RWPE2 (cell line): ENCODE measurements at regions not wholly inside any gene's neighbourhood (a gene's known extent, or its start where the extent isn't known, plus 50 kb on each side); places are given as distances from the start of the nearest gene placed in this dataset.
A peak's percentile ranks its signal among the peaks of the same experiment; 100 is the strongest.

Source experiments
- ATAC-seq: fragments of 200-7000 bp; cut with Tn5 transposase; 3 replicates; pipeline ENCODE4 v1.9.1; 2021; ENCODE audit warnings: low read depth
- DNase-seq: peaks from one replicate; pipeline ENCODE4 v3.0.0-alpha.2; 2020; ENCODE audit warnings: low spot score
- H3K27ac ChIP-seq: fragments of 450-650 bp; 2 replicates; pipeline ENCODE4 v1.5.1; 2017; ENCODE audit warnings: mild to moderate bottlenecking; ENCODE audit not compliant: poor library complexity, severe bottlenecking
- H3K27me3 ChIP-seq: fragments of 250-450 bp; sonication (Bioruptor Pico); 2 replicates; pipeline ENCODE4 v1.5.1; 2021; ENCODE audit warnings: mild to moderate bottlenecking, moderate library complexity; ENCODE audit not compliant: insufficient read depth, poor library complexity, severe bottlenecking
- H3K36me3 ChIP-seq: fragments of 250-450 bp; sonication (Bioruptor Pico); 2 replicates; pipeline ENCODE4 v1.5.1; 2020; ENCODE audit warnings: low read depth, mild to moderate bottlenecking, moderate library complexity
- H3K4me1 ChIP-seq: fragments of 250-450 bp; sonication (Bioruptor Pico); 2 replicates; pipeline ENCODE4 v1.5.1; 2021; ENCODE audit warnings: mild to moderate bottlenecking, moderate library complexity; ENCODE audit not compliant: insufficient read depth, poor library complexity, severe bottlenecking
- H3K4me3 ChIP-seq: fragments of 250-450 bp; sonication (Bioruptor Pico); 2 replicates; pipeline ENCODE4 v1.5.1; 2021; ENCODE audit warnings: mild to moderate bottlenecking, moderate library complexity; ENCODE audit not compliant: severe bottlenecking
- H3K9me3 ChIP-seq: fragments of 250-450 bp; sonication (Bioruptor Pico); 2 replicates; pipeline ENCODE4 v1.5.1; 2021; ENCODE audit warnings: mild to moderate bottlenecking, moderate library complexity; ENCODE audit not compliant: severe bottlenecking
- TF ChIP-seq, protein P1 (sequence below): fragments of 450-650 bp; IDR thresholded peaks from one replicate; pipeline ENCODE4 v1.5.1; 2017; ENCODE audit warnings: mild to moderate bottlenecking, moderate library complexity; ENCODE audit not compliant: poor library complexity, severe bottlenecking

DNA sequence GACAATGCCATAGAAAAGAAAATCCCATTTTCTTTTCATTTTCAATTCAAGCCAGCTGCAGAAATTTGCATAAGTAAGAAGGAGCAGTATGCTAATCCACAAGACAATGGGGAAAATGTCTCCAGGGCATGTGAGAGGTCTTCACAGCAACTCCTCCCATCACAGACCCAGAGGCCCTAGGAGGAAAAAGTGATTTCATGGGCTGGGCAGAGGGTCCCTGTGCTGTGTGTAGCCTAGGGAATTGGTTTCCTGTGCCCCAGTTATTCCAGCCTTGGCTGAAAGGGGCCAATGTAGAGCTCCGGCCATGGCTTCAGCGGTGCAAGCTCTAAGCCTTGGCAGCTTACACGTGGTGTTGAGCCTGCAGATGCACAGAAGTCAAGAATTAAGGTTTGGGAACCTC is 211.4 kb downstream of the CCDC59 start:
- H3K36me3 ChIP-seq, result no peaks in the 10 kb centered on the region
- DNase-seq (no peak), ATAC-seq (no peak)
- no peaks in the 10 kb centered on the region for H3K4me1 ChIP-seq
- TF ChIP-seq, protein P1, sequence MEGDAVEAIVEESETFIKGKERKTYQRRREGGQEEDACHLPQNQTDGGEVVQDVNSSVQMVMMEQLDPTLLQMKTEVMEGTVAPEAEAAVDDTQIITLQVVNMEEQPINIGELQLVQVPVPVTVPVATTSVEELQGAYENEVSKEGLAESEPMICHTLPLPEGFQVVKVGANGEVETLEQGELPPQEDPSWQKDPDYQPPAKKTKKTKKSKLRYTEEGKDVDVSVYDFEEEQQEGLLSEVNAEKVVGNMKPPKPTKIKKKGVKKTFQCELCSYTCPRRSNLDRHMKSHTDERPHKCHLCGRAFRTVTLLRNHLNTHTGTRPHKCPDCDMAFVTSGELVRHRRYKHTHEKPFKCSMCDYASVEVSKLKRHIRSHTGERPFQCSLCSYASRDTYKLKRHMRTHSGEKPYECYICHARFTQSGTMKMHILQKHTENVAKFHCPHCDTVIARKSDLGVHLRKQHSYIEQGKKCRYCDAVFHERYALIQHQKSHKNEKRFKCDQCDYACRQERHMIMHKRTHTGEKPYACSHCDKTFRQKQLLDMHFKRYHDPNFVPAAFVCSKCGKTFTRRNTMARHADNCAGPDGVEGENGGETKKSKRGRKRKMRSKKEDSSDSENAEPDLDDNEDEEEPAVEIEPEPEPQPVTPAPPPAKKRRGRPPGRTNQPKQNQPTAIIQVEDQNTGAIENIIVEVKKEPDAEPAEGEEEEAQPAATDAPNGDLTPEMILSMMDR, result no peak
- no peaks in the 10 kb centered on the region for H3K27me3 ChIP-seq
- no peaks in the 10 kb centered on the region for H3K9me3 ChIP-seq
- no peak overlapping the region for H3K4me3 ChIP-seq
- no peak overlapping the region for H3K27ac ChIP-seq

DNA sequence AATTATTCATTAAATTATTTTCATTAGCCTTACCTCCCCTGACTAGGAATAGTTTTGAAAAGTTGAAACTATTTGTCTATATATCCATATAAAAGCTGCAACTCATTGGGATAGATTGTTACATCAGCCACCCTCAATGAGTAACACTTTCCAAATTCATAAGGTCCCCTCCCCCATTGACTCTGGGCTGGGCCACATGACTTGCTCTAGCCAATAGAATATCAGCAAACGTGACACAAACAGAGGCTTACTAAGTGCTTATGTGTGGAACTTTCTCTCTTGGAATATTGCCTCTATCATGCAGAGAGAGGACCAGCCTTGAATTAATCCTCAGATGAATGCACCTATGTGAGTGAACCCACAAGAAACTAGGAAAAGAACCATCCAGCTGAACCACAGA is 213.7 kb downstream of the CCDC59 start:
- ATAC-seq (no peak), DNase-seq (no peak)
- H3K9me3 ChIP-seq, result no peaks in the 10 kb centered on the region
- TF ChIP-seq, protein P1, result no peak
- H3K36me3 ChIP-seq, result no peaks in the 10 kb centered on the region
- H3K27me3 ChIP-seq, result no peaks in the 10 kb centered on the region
- H3K27ac ChIP-seq, result no peak overlapping the region
- H3K4me3 ChIP-seq, result no peak overlapping the region
- H3K4me1 ChIP-seq, result no peaks in the 10 kb centered on the region

DNA sequence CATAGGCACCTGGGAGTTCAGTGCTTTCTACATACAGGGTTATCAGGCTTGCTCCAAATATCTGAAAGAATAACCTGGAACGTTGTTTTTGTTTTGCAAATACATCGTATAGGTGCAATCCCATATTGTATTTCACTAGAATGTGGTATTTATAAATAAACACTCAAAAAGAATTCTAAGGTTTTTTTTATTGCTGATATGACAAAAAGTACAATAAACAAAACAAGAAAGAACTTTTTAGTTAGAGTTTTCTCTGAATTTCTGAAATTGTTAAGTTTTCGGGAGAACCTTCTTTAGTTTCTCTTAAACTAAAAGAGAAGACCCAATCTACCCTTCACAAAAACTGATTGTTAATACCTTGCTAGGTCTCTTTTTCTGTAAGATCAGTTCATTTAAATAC is 225.8 kb downstream of the CCDC59 start:
- Histone ChIP-seq H3K36me3 (no peaks in the 10 kb centered on the region), H3K27ac (no peak overlapping the region), H3K27me3 (no peaks in the 10 kb centered on the region), H3K4me1 (no peaks in the 10 kb centered on the region), H3K4me3 (no peak overlapping the region), H3K9me3 (no peaks in the 10 kb centered on the region)
- no peak for ATAC-seq
- no peak for DNase-seq
- TF ChIP-seq, protein P1, result no peak

DNA sequence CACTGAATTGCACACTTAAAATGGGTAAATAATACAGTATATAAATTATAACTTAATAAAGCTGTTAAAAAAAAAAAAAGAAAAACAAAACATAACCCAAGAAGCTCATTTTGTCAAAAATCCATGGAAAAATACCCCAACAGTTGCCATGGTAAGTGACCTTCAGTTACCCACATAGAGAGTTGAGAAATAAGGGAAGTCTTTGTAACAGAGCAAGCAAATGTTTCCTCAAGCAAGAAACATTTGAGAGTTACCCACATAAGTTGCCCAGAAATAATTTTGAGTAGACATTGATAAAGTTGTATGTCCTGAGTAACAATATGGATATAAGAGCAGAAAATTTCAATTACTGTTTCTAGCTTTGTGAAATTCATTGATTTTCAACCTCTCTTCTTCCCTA is 227.4 kb downstream of the CCDC59 start:
- no peak overlapping the region for H3K4me3 ChIP-seq
- H3K9me3 ChIP-seq, result no peaks in the 10 kb centered on the region
- H3K4me1 ChIP-seq, result no peaks in the 10 kb centered on the region
- no peaks in the 10 kb centered on the region for H3K36me3 ChIP-seq
- DNase-seq, result no peak
- ATAC-seq, result no peak
- no peak overlapping the region for H3K27ac ChIP-seq
- H3K27me3 ChIP-seq, result no peaks in the 10 kb centered on the region
- TF ChIP-seq, protein P1, result no peak

DNA sequence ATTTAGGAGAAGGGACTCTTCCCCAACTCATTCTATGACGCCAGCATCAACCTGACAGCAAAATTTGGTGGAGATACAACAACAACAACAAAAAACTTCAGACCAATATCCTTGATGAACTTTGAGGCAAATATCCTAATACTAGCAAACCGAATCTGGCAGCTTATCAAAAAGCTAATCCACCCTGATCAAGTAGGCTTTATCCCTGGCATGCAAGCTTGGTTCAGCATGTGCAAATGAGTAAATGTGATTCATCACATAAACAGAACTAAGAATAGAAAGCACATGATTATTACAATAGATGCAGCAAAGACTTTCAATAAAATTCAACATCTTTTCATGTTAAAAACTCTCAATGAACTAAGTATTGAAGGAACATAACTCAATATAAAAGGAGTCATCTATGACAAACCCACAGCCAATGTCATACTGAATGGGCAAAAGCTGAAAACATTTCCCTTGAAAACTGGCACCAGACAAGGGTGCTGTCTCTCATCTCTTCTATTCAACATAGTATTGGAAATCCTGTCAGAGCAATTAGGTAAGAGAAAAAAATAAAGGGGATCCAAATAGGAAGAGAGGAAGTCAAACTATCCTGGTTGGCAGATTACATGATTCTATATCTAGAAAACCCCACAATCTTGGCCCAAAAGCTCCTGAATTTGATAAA is 233.3 kb downstream of the CCDC59 start:
- no peaks in the 10 kb centered on the region for H3K36me3 ChIP-seq
- TF ChIP-seq, protein P1, result no peak
- H3K4me1 ChIP-seq, result peaks cover 6% of the 10 kb centered on the region
- ATAC-seq (peak; percentile 69), DNase-seq (peak; percentile 34)
- no peak overlapping the region for H3K4me3 ChIP-seq
- H3K9me3 ChIP-seq, result no peaks in the 10 kb centered on the region
- no peak overlapping the region for H3K27ac ChIP-seq
- H3K27me3 ChIP-seq, result no peaks in the 10 kb centered on the region
